ENCODE measurements at regions not wholly inside any gene's neighbourhood (a gene's known extent, or its start where the extent isn't known, plus 50 kb on each side); places are given as distances from the start of the nearest gene placed in this dataset.

DNA sequence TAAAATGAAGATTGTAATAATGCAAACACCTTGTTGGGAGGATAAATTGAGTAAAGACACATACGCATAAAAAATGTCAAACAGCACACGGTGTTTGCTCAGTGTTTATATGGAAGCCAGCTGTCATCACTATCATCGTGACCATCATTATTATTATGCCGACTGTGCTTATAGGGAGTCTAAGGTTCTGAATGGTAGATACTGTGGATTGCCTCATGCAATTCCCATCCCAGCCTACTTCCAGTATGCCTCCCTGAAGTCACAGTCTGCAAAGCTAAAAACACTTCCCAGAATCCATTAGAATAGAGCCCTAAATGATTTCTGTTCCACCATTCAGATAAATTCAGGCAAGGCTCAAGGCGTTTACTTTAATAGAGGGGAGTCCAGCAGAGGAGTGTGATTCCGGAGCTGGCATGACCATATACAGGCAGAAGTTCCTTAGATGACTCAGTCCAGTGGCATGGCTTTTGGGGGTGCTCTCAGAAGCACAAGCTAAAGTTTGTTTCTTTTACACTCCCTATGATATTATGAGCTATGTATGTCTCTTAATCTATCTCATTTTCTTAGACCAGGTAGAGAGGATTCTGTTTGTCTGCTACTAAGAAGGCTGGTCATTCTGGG lies 148.7 kb downstream of the MEX3B start:
- H4K20me1 ChIP-seq (replicated peaks; ENCODE audit: control insufficient read depth, extremely low read depth, insufficient read depth, low read length) = no peaks in the 10 kb centered on the region
- BruUV-seq (replicated peaks) = no TSS peak
- POLR2A ChIA-PET = no interaction called here
- H3K79me2 ChIP-seq (ENCODE audit: control insufficient read depth, insufficient read depth, low read length) = no peaks in the 10 kb centered on the region
- no peaks in the 10 kb centered on the region for H3K4me1 ChIP-seq (ENCODE audit: control insufficient read depth, extremely low read depth, insufficient read depth, low read length)
- H3K9ac ChIP-seq (replicated peaks; ENCODE audit: extremely low read depth, insufficient read depth, low read length) = no peak overlapping the region
- H3K4me2 ChIP-seq (ENCODE audit: insufficient read depth, low read length) = no peak overlapping the region
- H3K9me1 ChIP-seq (replicated peaks; ENCODE audit: control insufficient read depth, extremely low read depth, insufficient read depth, low read length) = no peaks in the 10 kb centered on the region
- TF ChIP-seq, protein P1, sequence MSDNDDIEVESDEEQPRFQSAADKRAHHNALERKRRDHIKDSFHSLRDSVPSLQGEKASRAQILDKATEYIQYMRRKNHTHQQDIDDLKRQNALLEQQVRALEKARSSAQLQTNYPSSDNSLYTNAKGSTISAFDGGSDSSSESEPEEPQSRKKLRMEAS (IDR thresholded peaks at IDR 0.05; ENCODE audit: insufficient read depth, insufficient read length) = no peak
- no peak for TF ChIP-seq JUN (IDR thresholded peaks at IDR 0.05; ENCODE audit: borderline replicate concordance, insufficient read depth, insufficient read length, low read depth)
- no peak for TF ChIP-seq POLR2A (IDR thresholded peaks at IDR 0.05; ENCODE audit: low read depth, low read length)
- TF ChIP-seq GATA2 (IDR thresholded peaks at IDR 0.05; ENCODE audit: insufficient read depth, insufficient read length, low read depth, low read length) = no peak
- TF ChIP-seq, protein P2, sequence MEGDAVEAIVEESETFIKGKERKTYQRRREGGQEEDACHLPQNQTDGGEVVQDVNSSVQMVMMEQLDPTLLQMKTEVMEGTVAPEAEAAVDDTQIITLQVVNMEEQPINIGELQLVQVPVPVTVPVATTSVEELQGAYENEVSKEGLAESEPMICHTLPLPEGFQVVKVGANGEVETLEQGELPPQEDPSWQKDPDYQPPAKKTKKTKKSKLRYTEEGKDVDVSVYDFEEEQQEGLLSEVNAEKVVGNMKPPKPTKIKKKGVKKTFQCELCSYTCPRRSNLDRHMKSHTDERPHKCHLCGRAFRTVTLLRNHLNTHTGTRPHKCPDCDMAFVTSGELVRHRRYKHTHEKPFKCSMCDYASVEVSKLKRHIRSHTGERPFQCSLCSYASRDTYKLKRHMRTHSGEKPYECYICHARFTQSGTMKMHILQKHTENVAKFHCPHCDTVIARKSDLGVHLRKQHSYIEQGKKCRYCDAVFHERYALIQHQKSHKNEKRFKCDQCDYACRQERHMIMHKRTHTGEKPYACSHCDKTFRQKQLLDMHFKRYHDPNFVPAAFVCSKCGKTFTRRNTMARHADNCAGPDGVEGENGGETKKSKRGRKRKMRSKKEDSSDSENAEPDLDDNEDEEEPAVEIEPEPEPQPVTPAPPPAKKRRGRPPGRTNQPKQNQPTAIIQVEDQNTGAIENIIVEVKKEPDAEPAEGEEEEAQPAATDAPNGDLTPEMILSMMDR (IDR thresholded peaks at IDR 0.05; ENCODE audit: extremely low read depth in 1 of 2, insufficient read depth in 1 of 2, low read depth in 1 of 2, low read length in 2 of 2) = no peak
- TF ChIP-seq EZH2 (IDR thresholded peaks at IDR 0.05; ENCODE audit: borderline replicate concordance, low read depth, low read length, severe bottlenecking) = no peak
- TF ChIP-seq FOS (IDR thresholded peaks at IDR 0.05; ENCODE audit: borderline replicate concordance, insufficient read depth, low read length) = no peak
- no peak for TF ChIP-seq MYC (IDR thresholded peaks at IDR 0.05; ENCODE audit: low read depth, low read length)
- TF ChIP-seq POLR2AphosphoS5 (IDR thresholded peaks at IDR 0.05; ENCODE audit: insufficient read depth, low read depth, low read length) = no peak
- intact Hi-C loops (cut with micrococcal nuclease) (no loop called here), dilution Hi-C loops (cut with MboI; ENCODE audit: extremely low pct_ligation_motif_present, low sequenced_read_pairs) (no loop called here)
- H2AFZ ChIP-seq (ENCODE audit: low read depth, low read length) = no peak overlapping the region
- CTCF ChIA-PET = no interaction called here
- FAIRE-seq = no peak
- DNase-seq (ENCODE audit: low read depth, low spot score) = no peak
- no peaks in the 10 kb centered on the region for H3K36me3 ChIP-seq (ENCODE audit: control insufficient read depth in 2 of 2, extremely low read depth in 1 of 2, insufficient read depth in 2 of 2, low read length in 2 of 2)
- no peak overlapping the region for H3K4me3 ChIP-seq (replicated peaks in 1 of 3; ENCODE audit: insufficient read depth in 1 of 3, low read depth in 1 of 3, low read length in 3 of 3)
- H3K27me3 ChIP-seq (ENCODE audit: control insufficient read depth in 2 of 2, insufficient read depth in 2 of 2, low read length in 2 of 2) = no peaks in the 10 kb centered on the region
- H3K27ac ChIP-seq (ENCODE audit: insufficient read depth, low read depth, low read length) = no peak overlapping the region
- H3K9me3 ChIP-seq (replicated peaks; ENCODE audit: control insufficient read depth, insufficient read depth, low read length) = no peaks in the 10 kb centered on the region
